HG03064 (cell line): ENCODE measurements at regions not wholly inside any gene's neighbourhood (a gene's known extent, or its start where the extent isn't known, plus 50 kb on each side); places are given as distances from the start of the nearest gene placed in this dataset.
"Not testable (repeated sequence)": the region's sequence is repeated elsewhere in the genome, so short reads cannot be mapped to it uniquely, and the experiment has no call there.

ENCODE experiments used
- ATAC-seq: cut with Tn5 transposase; IDR thresholded peaks from one replicate; pipeline ENCODE4 v1.9.1; 2021; ENCODE audit warnings: low read depth; ENCODE audit not compliant: unreplicated experiment

DNA sequence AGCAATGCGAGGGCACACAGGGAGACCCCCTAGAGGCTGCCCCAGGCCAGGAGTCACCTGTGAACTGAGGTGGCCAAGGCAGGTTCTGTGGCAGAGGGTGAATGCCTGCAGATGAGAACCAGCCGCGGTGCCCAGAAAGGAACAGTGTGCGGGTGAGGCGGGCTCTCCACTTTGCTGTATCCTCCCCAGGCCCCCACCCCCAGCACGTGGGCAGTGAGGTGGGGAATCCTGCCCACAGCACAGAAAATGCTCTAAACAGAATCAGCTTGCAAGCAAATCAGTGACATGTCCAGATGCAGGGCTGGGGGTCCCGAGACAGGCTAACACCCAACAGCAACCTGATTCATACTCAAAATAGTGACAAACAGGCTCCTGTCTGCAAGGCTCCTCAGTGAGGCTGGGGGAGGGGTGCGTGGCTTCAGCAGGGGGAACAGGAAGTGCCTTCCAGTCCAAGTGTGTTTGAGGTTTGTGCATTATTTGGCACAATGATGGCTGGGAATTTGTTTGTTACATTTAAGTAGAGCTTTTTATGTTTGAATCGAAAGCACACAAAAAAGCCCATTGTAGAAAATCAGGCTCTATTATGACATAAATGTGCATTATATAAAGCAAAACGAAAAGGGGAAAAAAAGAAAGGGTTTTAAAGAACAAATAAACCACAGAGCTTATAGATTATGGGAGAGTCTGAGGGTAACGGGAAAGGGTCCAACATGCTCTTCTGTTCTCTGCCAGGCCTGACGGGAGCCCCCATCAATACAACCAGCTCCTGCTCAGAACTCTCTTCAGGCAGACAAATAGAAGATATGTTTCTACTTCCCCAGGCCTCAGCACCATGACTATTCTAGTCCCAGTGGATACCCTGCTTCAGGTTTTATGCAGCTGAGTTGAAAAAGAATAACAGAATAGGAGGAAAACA is 201.3 kb downstream of the HSD17B3 start:
- ATAC-seq = no peak

- not testable (repeated sequence) for ATAC-seq
Measured at GRCh38 chr9:96090630-96091029, 211.3 kb downstream of the HSD17B3 start.

DNA sequence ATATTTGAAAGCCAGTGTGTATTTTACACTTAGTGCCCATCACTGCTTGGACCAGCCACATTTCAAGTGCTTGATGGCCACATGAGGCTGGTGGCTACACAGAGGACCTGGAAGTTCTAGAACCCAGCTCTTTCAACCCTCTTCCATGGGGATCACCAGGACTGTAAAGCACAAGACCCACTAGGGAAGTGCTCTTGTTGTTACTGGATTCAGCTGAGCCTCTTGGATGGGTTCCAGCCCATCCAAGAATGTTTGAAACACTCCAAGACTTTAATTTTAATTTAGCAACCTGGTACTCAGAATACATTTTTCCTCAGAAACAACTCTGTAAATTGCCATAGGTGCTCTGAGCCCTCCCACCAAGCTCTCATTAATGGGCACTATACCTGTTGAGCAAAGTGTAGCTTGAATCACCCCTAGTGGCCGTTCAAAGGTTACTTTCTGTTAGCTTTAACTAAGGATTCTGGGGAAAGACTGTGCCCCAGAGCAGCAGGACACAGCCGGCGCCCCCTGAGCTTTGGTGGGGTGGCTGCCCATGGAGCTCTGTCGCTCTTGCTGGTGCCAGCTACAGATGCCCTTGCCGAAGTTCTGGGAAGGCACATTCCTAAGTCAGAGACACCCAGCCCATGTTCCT is 212.4 kb downstream of the HSD17B3 start:
- ATAC-seq = no peak

DNA sequence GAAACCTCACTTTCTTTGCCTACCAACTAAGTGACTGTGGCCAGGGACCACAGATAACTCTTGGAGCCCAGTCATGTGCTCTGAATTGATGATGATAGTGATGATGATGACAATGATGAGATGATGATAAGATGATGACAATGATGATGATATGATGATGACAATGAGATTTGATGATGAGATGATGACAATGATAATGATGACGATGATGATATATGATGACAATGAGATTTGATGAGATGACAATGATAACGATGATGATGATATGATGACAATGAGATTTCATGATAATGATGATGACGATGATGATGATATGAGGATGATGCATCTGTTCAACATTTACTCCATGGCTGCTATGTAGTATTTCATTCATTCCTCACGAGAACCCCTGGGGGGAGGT is 213.0 kb downstream of the ERCC6L2 start:
- no peak for ATAC-seq

DNA sequence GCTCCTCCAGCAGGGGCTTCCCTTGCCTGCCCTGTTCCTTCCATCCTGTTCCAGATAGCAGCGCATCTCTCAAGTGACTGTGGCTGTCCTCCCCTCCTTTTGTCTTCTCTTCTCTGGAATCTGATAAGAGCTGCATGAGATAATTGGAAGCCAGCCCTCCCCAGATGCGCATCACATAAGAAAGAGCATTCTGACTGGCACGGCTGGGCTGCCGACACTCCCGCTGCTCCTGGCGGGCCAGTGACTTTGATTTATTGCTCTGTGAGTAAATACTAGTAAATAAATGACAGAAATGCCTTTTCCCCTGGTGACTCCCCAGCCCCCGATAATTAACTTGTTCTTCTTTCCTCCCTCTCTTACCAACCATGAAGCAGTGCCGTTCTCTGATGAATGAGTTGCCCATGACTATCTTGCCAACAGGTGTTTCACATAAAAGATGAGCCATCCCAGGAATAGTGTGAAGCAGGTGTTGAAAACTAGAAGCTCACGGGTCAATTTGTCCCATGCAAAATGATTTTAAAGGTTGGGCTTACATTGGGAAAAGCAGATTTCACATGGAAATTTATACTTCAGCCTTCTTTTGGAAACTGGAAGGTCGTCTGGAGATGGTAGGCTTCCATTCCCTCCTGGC is 212.3 kb downstream of the ERCC6L2 start:
- no peak for ATAC-seq

- ATAC-seq = no peak
Measured at GRCh38 chr9:96086936-96087571, 211.6 kb downstream of the ERCC6L2 start.

- no peak for ATAC-seq
Measured at GRCh38 chr9:96085491-96086143, 210.1 kb downstream of the ERCC6L2 start.

DNA sequence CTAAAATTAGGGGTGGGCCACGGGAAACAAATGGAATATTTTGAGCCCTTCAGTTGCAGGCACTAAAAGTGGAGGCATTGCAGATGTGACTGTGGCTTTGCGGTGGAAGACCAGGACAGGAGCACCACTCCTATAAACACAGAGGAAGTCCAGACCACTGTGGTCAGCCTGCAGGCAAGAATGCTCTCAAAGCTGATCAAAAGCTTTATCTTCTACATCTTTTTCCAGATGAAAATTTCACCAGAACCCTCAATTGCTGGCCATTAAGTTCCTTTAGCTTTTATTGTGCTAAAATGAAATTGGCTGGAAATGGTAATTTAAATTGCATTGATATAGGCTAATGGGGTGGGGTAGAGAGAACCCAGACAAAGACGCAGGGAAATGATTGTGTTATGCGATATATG is 208.8 kb downstream of the ERCC6L2 start:
- no peak for ATAC-seq

- ATAC-seq = no peak
Measured at GRCh38 chr9:96082516-96083232, 207.2 kb downstream of the ERCC6L2 start.

DNA sequence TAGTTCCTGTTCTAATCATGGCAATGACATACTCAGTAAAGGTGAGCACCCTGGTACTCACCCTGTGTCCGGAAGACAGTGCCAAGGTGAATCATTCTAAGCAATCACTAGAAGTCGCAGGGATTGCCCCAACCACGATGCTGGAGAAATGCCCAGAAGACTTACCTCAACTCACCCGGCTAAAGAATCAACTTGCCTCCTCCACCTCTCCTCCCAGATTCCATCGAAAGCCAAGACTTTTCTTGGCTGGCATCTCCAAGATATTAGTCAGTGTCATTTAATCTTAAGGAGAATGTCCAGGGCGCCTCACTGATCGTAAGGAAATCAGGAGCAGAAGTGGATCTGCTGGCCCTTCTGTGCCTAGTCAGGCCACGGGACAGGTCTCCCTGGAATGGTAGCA is 204.9 kb downstream of the ERCC6L2 start:
- no peak for ATAC-seq

GRCh38 chr9:96079779-96080178 is 204.3 kb downstream of the ERCC6L2 start:
- ATAC-seq = no peak

- no peak for ATAC-seq
Measured at GRCh38 chr9:96078897-96079490, 203.5 kb downstream of the ERCC6L2 start.

DNA sequence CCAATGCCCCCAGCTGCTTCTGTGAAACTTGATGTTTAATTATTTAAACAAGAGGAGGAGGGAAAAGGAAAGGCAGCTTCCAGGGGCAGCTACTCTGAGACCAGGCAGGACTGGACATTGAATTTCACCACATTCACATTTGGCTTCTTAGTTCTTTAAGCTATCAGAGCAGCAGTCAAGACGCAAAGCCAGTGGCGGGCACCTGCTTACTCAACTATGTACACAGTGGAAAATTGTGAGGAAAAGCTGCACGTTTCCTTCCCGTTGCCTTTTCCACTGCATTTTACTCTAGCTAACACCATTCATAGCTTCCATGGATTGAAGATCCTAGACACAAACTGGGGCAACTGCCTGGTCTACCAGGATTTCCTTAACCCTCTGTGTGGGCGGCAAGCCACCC is 200.3 kb downstream of the ERCC6L2 start:
- ATAC-seq = no peak

DNA sequence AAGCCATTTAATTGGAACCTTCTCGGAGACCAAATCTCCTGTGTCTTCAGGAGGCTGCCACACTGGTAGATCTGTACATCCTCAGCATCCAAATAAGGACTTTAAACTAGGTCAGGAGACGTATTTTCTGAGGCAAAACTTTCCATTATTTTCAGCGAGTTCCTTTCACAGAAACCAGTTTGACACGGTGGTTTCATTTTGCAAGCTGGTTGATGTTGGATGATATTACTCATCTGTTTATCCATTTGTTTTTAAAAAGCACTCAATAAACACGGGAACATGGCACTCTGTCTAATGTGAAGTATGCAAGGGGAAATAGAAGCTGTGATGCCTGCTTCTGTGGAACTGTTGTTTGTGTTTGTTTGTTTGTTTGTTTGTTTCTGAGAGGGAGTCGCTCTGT is 199.6 kb downstream of the ERCC6L2 start:
- ATAC-seq = no peak

DNA sequence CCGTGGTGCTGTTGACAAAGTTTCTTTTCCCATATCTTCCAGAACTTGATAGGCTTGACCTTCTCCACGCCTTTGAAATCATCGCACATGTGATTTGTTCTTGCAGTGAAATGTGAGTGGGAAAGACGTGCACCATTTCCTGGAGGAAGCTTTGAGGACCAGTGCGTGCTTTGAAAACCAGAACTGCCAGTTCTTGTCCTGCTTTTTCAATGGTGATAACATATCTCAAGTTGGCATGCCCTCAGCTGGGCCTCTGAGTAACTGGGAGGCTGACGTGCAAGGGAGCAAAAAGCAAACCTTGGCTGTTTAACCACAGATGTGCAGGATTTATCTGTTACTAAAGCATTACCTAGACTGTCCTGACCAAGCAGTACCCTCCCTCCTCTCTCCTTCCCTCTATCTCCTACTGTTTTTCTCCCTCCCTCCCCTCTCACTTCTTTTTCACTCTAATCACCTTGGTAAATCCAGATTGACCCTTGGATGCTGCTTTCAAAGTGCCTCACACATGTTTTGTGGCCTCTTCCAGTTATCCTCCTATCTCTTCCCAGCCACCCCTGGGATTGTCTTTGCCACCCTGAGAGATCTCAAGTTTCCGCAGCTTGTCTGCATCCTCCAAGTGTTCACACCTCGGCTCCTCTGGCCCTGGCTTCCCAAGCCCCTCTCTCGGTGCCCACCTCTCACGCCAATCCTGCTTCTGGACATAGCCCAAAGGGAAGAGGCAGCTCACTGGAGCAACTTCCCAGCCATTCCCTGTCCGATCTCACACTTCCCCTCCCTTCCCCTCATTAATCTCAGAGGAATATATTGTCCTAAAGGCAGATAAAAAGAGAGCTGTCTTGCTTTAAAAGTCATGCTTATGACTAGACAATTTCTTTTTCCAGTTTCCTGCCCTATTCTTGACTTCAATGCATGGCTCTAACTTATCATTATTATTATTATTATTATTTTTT is 198.3 kb downstream of the ERCC6L2 start:
- no peak for ATAC-seq

DNA sequence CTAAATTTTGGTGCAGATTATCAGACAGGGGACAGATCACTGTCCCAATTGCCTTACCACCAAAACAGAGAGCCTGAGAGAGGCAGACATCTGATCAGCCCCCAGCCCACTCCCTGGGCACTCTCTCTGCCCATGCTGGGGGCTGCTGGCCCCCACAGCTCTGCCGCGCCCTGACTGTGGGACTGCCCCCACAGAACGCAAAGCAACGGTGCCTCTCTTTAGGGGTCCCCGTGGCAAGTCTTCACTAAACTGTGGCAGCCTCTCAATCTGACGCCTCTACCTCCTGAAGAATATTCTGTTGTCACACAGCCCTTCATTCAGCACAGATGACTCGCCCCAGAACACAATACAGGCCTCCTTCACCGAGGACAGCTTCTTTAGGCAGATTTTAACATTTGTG is 197.4 kb downstream of the ERCC6L2 start:
- ATAC-seq = no peak

- no peak for ATAC-seq
Measured at GRCh38 chr9:96071815-96072124, 196.3 kb downstream of the ERCC6L2 start.

GRCh38 chr9:96071076-96071814 is 195.8 kb downstream of the ERCC6L2 start:
- no peak for ATAC-seq
